ENCODE measurements at regions not wholly inside any gene's neighbourhood (a gene's known extent, or its start where the extent isn't known, plus 50 kb on each side); places are given as distances from the start of the nearest gene placed in this dataset.

DNA sequence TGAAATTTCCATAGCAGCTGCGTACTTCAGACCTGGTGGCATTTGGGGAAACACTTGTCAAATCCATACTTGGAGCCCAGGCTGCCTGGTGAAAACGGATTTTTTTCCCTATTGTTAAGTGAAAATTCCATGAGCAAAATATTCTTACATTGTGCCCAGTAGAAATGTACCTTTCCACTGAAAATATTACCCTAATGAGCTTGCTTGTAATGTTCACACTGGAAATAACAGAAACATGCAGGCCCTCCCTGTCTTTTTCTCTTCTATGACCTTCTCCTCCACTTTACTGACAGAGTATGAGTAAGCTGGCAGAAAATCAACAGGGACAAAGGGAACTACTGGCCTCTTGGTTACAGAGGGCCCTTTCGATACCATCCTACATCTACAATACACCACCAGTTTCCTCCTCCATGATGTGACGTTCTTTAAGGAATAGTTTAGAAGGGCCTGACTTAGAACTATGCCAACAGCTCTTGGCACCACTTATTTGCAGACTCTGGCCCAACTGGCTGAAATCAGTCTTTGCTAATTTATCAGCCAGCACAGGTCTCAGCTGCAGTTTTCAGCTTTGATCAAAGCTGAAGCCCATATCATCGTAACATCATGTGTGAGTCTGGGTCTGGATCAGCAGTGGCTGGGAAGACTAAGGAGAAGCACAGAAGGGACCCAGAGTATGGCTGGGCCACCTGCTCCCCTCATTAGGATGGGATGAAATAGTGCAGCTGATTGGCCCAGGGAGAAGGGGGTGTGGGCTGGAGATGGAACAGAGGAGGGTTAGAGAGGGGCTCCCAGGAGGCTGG is 272.2 kb upstream of the ID2 start:
- TF ChIP-seq, protein P1, sequence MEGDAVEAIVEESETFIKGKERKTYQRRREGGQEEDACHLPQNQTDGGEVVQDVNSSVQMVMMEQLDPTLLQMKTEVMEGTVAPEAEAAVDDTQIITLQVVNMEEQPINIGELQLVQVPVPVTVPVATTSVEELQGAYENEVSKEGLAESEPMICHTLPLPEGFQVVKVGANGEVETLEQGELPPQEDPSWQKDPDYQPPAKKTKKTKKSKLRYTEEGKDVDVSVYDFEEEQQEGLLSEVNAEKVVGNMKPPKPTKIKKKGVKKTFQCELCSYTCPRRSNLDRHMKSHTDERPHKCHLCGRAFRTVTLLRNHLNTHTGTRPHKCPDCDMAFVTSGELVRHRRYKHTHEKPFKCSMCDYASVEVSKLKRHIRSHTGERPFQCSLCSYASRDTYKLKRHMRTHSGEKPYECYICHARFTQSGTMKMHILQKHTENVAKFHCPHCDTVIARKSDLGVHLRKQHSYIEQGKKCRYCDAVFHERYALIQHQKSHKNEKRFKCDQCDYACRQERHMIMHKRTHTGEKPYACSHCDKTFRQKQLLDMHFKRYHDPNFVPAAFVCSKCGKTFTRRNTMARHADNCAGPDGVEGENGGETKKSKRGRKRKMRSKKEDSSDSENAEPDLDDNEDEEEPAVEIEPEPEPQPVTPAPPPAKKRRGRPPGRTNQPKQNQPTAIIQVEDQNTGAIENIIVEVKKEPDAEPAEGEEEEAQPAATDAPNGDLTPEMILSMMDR (IDR thresholded peaks at IDR 0.05; ENCODE audit: low read depth, low read length), result no peak
- TF ChIP-seq, protein P2, sequence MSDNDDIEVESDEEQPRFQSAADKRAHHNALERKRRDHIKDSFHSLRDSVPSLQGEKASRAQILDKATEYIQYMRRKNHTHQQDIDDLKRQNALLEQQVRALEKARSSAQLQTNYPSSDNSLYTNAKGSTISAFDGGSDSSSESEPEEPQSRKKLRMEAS (IDR thresholded peaks at IDR 0.05; ENCODE audit: low read depth, low read length), result no peak
- no peak for TF ChIP-seq POLR2A (IDR thresholded peaks at IDR 0.05; ENCODE audit: extremely low read depth, insufficient read length)

Data from NB4 (cell line).